Loucy (cell line): ENCODE measurements at regions not wholly inside any gene's neighbourhood (a gene's known extent, or its start where the extent isn't known, plus 50 kb on each side); places are given as distances from the start of the nearest gene placed in this dataset.

Experiments used
- H2AFZ ChIP-seq: fragments of 200-600 bp; sonication (generic); 2 replicates; pipeline ENCODE4 v1.6.0; 2016; ENCODE audit warnings: antibody characterized with exemption, mild to moderate bottlenecking, low read length, moderate library complexity
- H3F3A ChIP-seq: fragments of 200-600 bp; 2 replicates; pipeline ENCODE4 v1.6.0; 2016; ENCODE audit warnings: antibody characterized with exemption, low read depth, mild to moderate bottlenecking
- H3K27me3 ChIP-seq: fragments of 200-600 bp; sonication (generic); 2 replicates; pipeline ENCODE4 v1.6.1; 2014; ENCODE audit warnings: low read length, mild to moderate bottlenecking; ENCODE audit not compliant: insufficient read depth, poor library complexity, severe bottlenecking
- H3K36me3 ChIP-seq: fragments of 200-600 bp; sonication (generic); 2 replicates; pipeline ENCODE4 v1.6.1; 2016; ENCODE audit warnings: low read length; ENCODE audit not compliant: insufficient read depth
- H3K4me1 ChIP-seq: fragments of 200-600 bp; sonication (generic); 2 replicates; pipeline ENCODE4 v1.5.1; 2014; ENCODE audit warnings: low read length, mild to moderate bottlenecking; ENCODE audit not compliant: insufficient read depth, poor library complexity, severe bottlenecking
- H3K4me2 ChIP-seq: fragments of 200-600 bp; sonication (generic); 2 replicates; pipeline ENCODE4 v1.6.0; 2014; ENCODE audit warnings: antibody characterized with exemption, low read length, low read depth, mild to moderate bottlenecking; ENCODE audit not compliant: poor library complexity, severe bottlenecking
- H3K4me3 ChIP-seq: fragments of 200-600 bp; sonication (generic); 2 replicates; pipeline ENCODE4 v1.5.1; 2014; ENCODE audit warnings: low read length, mild to moderate bottlenecking, mixed read lengths; ENCODE audit not compliant: poor library complexity, severe bottlenecking
- H3K79me2 ChIP-seq: fragments of 200-600 bp; sonication (generic); 2 replicates; pipeline ENCODE4 v1.6.1; 2014; ENCODE audit warnings: low read length; ENCODE audit not compliant: insufficient read depth
- H3K9ac ChIP-seq: fragments of 200-600 bp; sonication (generic); 2 replicates; pipeline ENCODE4 v1.6.0; 2014; ENCODE audit warnings: mild to moderate bottlenecking, low read depth, low read length, moderate library complexity; ENCODE audit not compliant: poor library complexity, severe bottlenecking
- H3K9me2 ChIP-seq: fragments of 200-600 bp; sonication (generic); replicated peaks from 2 replicates; pipeline ENCODE4 v1.6.1; 2016; ENCODE audit warnings: low read depth, low read length, mixed read lengths
- H3K9me3 ChIP-seq: fragments of 200-600 bp; sonication (generic); 2 replicates; pipeline ENCODE4 v1.6.1; 2014; ENCODE audit warnings: mild to moderate bottlenecking, antibody characterized with exemption, low read length, low read depth; ENCODE audit not compliant: insufficient read depth
- H4K20me1 ChIP-seq: fragments of 200-600 bp; sonication (generic); 2 replicates; pipeline ENCODE4 v1.6.0; 2014; ENCODE audit warnings: antibody characterized with exemption, low read length, mild to moderate bottlenecking; ENCODE audit not compliant: insufficient read depth, poor library complexity, severe bottlenecking
- EZH2phosphoT487 ChIP-seq: fragments of 200-600 bp; IDR thresholded peaks from 2 replicates; pipeline ENCODE4 v1.6.1; 2018; ENCODE audit warnings: antibody characterized with exemption, mild to moderate bottlenecking, moderate library complexity, borderline replicate concordance
- TF ChIP-seq, protein P1 (sequence below): fragments of 200-600 bp; sonication (generic); conservative IDR thresholded peaks from 2 replicates; pipeline ENCODE4 v1.5.1; 2014; ENCODE audit warnings: mild to moderate bottlenecking, antibody characterized with exemption, low read length

DNA sequence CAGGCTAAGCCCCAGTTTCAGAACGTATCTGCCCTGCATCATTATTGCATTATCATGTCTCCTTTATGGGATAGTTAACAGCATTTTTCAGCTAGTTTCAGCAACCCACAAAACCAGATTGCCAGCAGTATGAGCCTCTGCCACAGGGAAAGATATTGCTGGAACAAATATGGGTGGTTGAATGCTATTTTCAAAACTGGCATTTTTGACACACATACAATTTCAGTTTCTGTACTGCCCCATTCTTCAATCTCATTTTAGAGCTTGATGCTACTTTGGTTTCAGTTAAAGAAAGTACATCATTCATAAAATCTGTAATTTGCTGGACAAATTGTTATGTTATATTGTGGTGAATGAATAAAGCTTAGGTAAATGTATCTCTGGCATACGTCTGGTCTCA is 1037.5 kb downstream of the NAALADL2 start:
- Histone ChIP-seq H3K4me3 (no peak overlapping the region), H3K79me2 (no peaks in the 10 kb centered on the region), H3K4me1 (no peaks in the 10 kb centered on the region), H3K27me3 (no peaks in the 10 kb centered on the region), H3F3A (no peaks in the 10 kb centered on the region), H3K9ac (no peak overlapping the region), H3K9me3 (no peaks in the 10 kb centered on the region), H2AFZ (no peak overlapping the region), H3K9me2 (no peaks in the 10 kb centered on the region), H3K36me3 (no peaks in the 10 kb centered on the region), H4K20me1 (no peaks in the 10 kb centered on the region), H3K4me2 (no peak overlapping the region)
- no peak for TF ChIP-seq EZH2phosphoT487
- TF ChIP-seq, protein P1, sequence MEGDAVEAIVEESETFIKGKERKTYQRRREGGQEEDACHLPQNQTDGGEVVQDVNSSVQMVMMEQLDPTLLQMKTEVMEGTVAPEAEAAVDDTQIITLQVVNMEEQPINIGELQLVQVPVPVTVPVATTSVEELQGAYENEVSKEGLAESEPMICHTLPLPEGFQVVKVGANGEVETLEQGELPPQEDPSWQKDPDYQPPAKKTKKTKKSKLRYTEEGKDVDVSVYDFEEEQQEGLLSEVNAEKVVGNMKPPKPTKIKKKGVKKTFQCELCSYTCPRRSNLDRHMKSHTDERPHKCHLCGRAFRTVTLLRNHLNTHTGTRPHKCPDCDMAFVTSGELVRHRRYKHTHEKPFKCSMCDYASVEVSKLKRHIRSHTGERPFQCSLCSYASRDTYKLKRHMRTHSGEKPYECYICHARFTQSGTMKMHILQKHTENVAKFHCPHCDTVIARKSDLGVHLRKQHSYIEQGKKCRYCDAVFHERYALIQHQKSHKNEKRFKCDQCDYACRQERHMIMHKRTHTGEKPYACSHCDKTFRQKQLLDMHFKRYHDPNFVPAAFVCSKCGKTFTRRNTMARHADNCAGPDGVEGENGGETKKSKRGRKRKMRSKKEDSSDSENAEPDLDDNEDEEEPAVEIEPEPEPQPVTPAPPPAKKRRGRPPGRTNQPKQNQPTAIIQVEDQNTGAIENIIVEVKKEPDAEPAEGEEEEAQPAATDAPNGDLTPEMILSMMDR, result no peak

DNA sequence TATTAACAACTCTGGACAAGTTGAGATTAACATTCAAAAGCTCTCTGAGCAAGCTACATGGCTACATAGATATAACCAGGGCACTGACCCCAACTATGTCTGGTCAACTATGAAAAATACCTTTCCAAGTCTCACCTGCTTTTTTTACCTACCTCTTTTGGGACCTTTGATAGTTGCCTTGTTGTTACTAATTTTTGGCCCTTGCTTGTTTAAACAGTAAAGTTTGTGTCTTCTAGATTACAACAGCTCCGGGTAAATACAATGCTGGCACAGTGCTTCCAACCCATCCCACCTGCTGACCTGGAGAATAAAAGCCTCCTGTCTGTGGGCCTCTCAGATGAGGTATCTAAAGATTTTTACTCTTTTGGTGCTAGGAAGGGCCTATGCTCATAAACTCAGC is 1036.6 kb downstream of the NAALADL2 start:
- Histone ChIP-seq H3K27me3 (no peaks in the 10 kb centered on the region), H3K4me1 (no peaks in the 10 kb centered on the region), H3K9me2 (no peaks in the 10 kb centered on the region), H3K4me3 (no peak overlapping the region), H4K20me1 (no peaks in the 10 kb centered on the region), H2AFZ (no peak overlapping the region), H3K36me3 (no peaks in the 10 kb centered on the region), H3F3A (no peaks in the 10 kb centered on the region), H3K9me3 (no peaks in the 10 kb centered on the region), H3K4me2 (no peak overlapping the region), H3K9ac (no peak overlapping the region), H3K79me2 (no peaks in the 10 kb centered on the region)
- no peak for TF ChIP-seq EZH2phosphoT487
- TF ChIP-seq, protein P1, result no peak

DNA sequence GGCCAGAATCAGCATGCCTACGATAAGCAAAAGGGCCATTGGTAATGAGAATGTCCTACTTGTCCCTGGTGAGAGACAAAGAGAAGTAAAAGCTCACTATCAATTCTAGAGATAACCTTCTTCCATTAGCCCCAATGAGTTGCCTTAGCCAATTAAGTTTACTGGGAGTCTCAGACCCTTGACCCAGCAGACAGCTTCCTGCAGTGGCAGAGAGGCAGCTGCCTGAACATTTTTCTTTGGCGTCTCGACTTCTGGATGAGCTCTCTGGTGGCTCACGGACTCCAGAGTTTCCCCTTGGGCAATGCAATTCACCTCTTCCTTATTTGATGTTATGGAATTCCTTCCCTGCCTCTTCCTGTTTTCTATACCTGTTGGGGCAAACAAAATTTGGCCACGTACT is 1034.4 kb downstream of the NAALADL2 start:
- Histone ChIP-seq H3K4me1 (no peaks in the 10 kb centered on the region), H3K4me2 (no peak overlapping the region), H3K79me2 (no peaks in the 10 kb centered on the region), H2AFZ (no peak overlapping the region), H3K36me3 (no peaks in the 10 kb centered on the region), H4K20me1 (no peaks in the 10 kb centered on the region), H3K9me3 (no peaks in the 10 kb centered on the region), H3F3A (no peaks in the 10 kb centered on the region), H3K27me3 (no peaks in the 10 kb centered on the region), H3K9ac (no peak overlapping the region), H3K4me3 (no peak overlapping the region), H3K9me2 (no peaks in the 10 kb centered on the region)
- no peak for TF ChIP-seq EZH2phosphoT487
- TF ChIP-seq, protein P1, result no peak
